H9 (cell line): ENCODE measurements at regions not wholly inside any gene's neighbourhood (a gene's known extent, or its start where the extent isn't known, plus 50 kb on each side); places are given as distances from the start of the nearest gene placed in this dataset.

Source experiments
- DNase-seq: peaks from one replicate; pipeline ENCODE4 v3.0.0-alpha.2; 2017
- H2AFZ ChIP-seq: one replicate; pipeline ENCODE4 v1.6.1; 2013; ENCODE audit warnings: mild to moderate bottlenecking, low read length, control low read depth, moderate library complexity
- H2AK5ac ChIP-seq: 2 replicates; pipeline ENCODE4 v1.6.1; 2013; ENCODE audit warnings: low read length, control low read depth, mixed read lengths; ENCODE audit not compliant: insufficient read length
- H2BK120ac ChIP-seq: one replicate; pipeline ENCODE4 v1.6.1; 2013; ENCODE audit warnings: low read depth, mild to moderate bottlenecking, low read length, control low read depth, inconsistent platforms; ENCODE audit not compliant: poor library complexity, severe bottlenecking
- H2BK12ac ChIP-seq: 2 replicates; pipeline ENCODE4 v1.6.1; 2013; ENCODE audit warnings: low read length, control low read depth, mixed read lengths, low read depth; ENCODE audit not compliant: insufficient read length
- H2BK15ac ChIP-seq: 2 replicates; pipeline ENCODE4 v1.6.1; 2013; ENCODE audit warnings: low read depth, low read length, control low read depth
- H2BK20ac ChIP-seq: one replicate; pipeline ENCODE4 v1.6.1; 2013; ENCODE audit warnings: low read depth, mild to moderate bottlenecking, low read length, control low read depth, inconsistent platforms; ENCODE audit not compliant: poor library complexity, severe bottlenecking
- H2BK5ac ChIP-seq: 2 replicates; pipeline ENCODE4 v1.6.1; 2013; ENCODE audit warnings: low read length, control low read depth, mixed read lengths; ENCODE audit not compliant: insufficient read length
- H3K14ac ChIP-seq: 2 replicates; pipeline ENCODE4 v1.6.1; 2013; ENCODE audit warnings: low read length, control low read depth; ENCODE audit not compliant: insufficient read depth
- H3K18ac ChIP-seq: 2 replicates; pipeline ENCODE4 v1.6.1; 2013; ENCODE audit warnings: low read depth, mild to moderate bottlenecking, mixed read lengths, low read length, control low read depth; ENCODE audit not compliant: insufficient read length
- H3K23ac ChIP-seq: 2 replicates; pipeline ENCODE4 v1.6.1; 2013; ENCODE audit warnings: low read length, control low read depth, mixed read lengths, low read depth; ENCODE audit not compliant: insufficient read length
- H3K23me2 ChIP-seq: 2 replicates; pipeline ENCODE4 v1.6.1; 2013; ENCODE audit warnings: low read depth, mild to moderate bottlenecking, mixed read lengths, low read length, control low read depth; ENCODE audit not compliant: insufficient read length, poor library complexity, severe bottlenecking
- H3K27ac ChIP-seq: 2 replicates; pipeline ENCODE4 v1.5.1; 2013; ENCODE audit warnings: low read length, control low read depth, mixed read lengths, low read depth; ENCODE audit not compliant: insufficient read length
- H3K27me3 ChIP-seq: 2 replicates; pipeline ENCODE4 v1.6.1; 2013; ENCODE audit warnings: low read length, control low read depth, inconsistent platforms; ENCODE audit not compliant: insufficient read depth
- H3K4ac ChIP-seq: 2 replicates; pipeline ENCODE4 v1.6.1; 2013; ENCODE audit warnings: low read depth, mild to moderate bottlenecking, control low read depth, inconsistent platforms, low read length, moderate library complexity
- H3K4me1 ChIP-seq: 2 replicates; pipeline ENCODE4 v1.6.1; 2013; ENCODE audit warnings: low read length, control low read depth, inconsistent platforms; ENCODE audit not compliant: insufficient read depth
- H3K4me2 ChIP-seq: 2 replicates; pipeline ENCODE4 v1.6.1; 2013; ENCODE audit warnings: low read length, control low read depth, mixed read lengths; ENCODE audit not compliant: insufficient read length, insufficient read depth
- H3K56ac ChIP-seq: 2 replicates; pipeline ENCODE4 v1.6.1; 2013; ENCODE audit warnings: low read depth, mild to moderate bottlenecking, mixed read lengths, low read length, control low read depth; ENCODE audit not compliant: insufficient read length
- H3K79me1 ChIP-seq: 2 replicates; pipeline ENCODE4 v1.6.1; 2013; ENCODE audit warnings: low read depth, mild to moderate bottlenecking, moderate library complexity, low read length, control low read depth, inconsistent platforms; ENCODE audit not compliant: insufficient read depth, poor library complexity, severe bottlenecking
- H3K79me2 ChIP-seq: 2 replicates; pipeline ENCODE4 v1.6.1; 2013; ENCODE audit warnings: low read length, control low read depth, inconsistent platforms; ENCODE audit not compliant: insufficient read depth
- H3K9ac ChIP-seq: 2 replicates; pipeline ENCODE4 v1.6.1; 2013; ENCODE audit warnings: low read length, control low read depth, mixed read lengths; ENCODE audit not compliant: insufficient read length; ENCODE audit errors: extremely low read depth
- H3K9me3 ChIP-seq: one replicate; pipeline ENCODE4 v1.6.1; 2013; ENCODE audit warnings: low read depth, low read length, inconsistent platforms; ENCODE audit not compliant: control insufficient read depth
- H3T11ph ChIP-seq: one replicate; pipeline ENCODE4 v1.6.1; 2013; ENCODE audit warnings: mild to moderate bottlenecking, low read length, control low read depth, inconsistent platforms
- H4K20me1 ChIP-seq: one replicate; pipeline ENCODE4 v1.6.1; 2013; ENCODE audit not compliant: control insufficient read depth, insufficient read length, insufficient read depth
- H4K5ac ChIP-seq: 2 replicates; pipeline ENCODE4 v1.6.1; 2013; ENCODE audit warnings: low read depth, mild to moderate bottlenecking, mixed read lengths, low read length, control low read depth; ENCODE audit not compliant: insufficient read length
- H4K8ac ChIP-seq: replicated peaks from 2 replicates; pipeline ENCODE4 v1.6.1; 2013; ENCODE audit warnings: low read length, control low read depth, mixed read lengths, low read depth; ENCODE audit not compliant: insufficient read length
- H4K91ac ChIP-seq: 2 replicates; pipeline ENCODE4 v1.6.1; 2013; ENCODE audit warnings: low read depth, mild to moderate bottlenecking, moderate library complexity, mixed read lengths, low read length, control low read depth; ENCODE audit not compliant: insufficient read length
- H3K27ac Mint-ChIP-seq, 3 experiments: 2 replicates in 2 of 3; 3 replicates in 1 of 3; pipeline ENCODE4 v1.8.0; 2020 to 2021; ENCODE audit warnings: mixed read lengths in 3 of 3, mild to moderate bottlenecking in 1 of 3, moderate library complexity in 1 of 3
- H3K27me3 Mint-ChIP-seq: 2 replicates; pipeline ENCODE4 v1.8.0; 2021; ENCODE audit warnings: low read depth, mild to moderate bottlenecking, moderate library complexity, mixed read lengths
- H3K36me3 Mint-ChIP-seq, 3 experiments: 2 replicates in 2 of 3; 3 replicates in 1 of 3; pipeline ENCODE4 v1.8.0; 2020 to 2021; ENCODE audit warnings: low read depth in 3 of 3, mixed read lengths in 3 of 3; ENCODE audit not compliant: insufficient read depth in 1 of 3
- H3K4me1 Mint-ChIP-seq, 2 experiments: 2 replicates each; pipeline ENCODE4 v1.8.0; 2020; ENCODE audit warnings: mixed read lengths in 2 of 2
- H3K4me3 Mint-ChIP-seq, 2 experiments: 2 replicates in 1 of 2; 3 replicates in 1 of 2; pipeline ENCODE4 v1.8.0; 2020 to 2021; ENCODE audit warnings: mild to moderate bottlenecking in 2 of 2, mixed read lengths in 2 of 2, moderate library complexity in 1 of 2
- H3K9me3 Mint-ChIP-seq, 2 experiments: 2 replicates in 1 of 2; 3 replicates in 1 of 2; pipeline ENCODE4 v1.8.0; 2020; ENCODE audit warnings: mild to moderate bottlenecking in 2 of 2, mixed read lengths in 2 of 2, moderate library complexity in 1 of 2
- WGBS: extraction: QIAGEN DNeasy Blood & Tissue Kit; methylation state at CpG from one replicate; pipeline ENCODE4 v1.1.7; 2013; ENCODE audit warnings: missing lambda C conversion rate, low lambda C conversion rate, mixed read lengths; ENCODE audit not compliant: insufficient read length; ENCODE audit errors: extremely low coverage; 5-methylcytosine and 5-hydroxymethylcytosine counted together
- TF ChIP-seq, protein P1 (sequence below): fragments of 200-600 bp; sonication (generic); conservative IDR thresholded peaks from 3 replicates; pipeline ENCODE4 v1.8.0; 2021; ENCODE audit warnings: antibody characterized with exemption, mild to moderate bottlenecking

- H4K8ac ChIP-seq, result no peak overlapping the region
- H3K27me3 ChIP-seq, result no peaks in the 10 kb centered on the region
- no peaks in the 10 kb centered on the region for H3K23me2 ChIP-seq
- DNase-seq, result no peak
- H3K4me1 Mint-ChIP-seq, result peaks cover 1 to 6% of the 10 kb centered on the region in 2 experiments; a peak in 3 of 4 replicates
- H3K4me3 Mint-ChIP-seq, result no peak overlapping the region
- no peak overlapping the region for H3K14ac ChIP-seq
- no peaks in the 10 kb centered on the region for H4K20me1 ChIP-seq
- no peak overlapping the region for H3K4ac ChIP-seq
- H3K27ac ChIP-seq, result no peak overlapping the region
- no peak overlapping the region for H2BK20ac ChIP-seq
- H4K5ac ChIP-seq, result no peak overlapping the region
- no peak overlapping the region for H3K4me2 ChIP-seq
- no peak overlapping the region for H3T11ph ChIP-seq
- H3K36me3 Mint-ChIP-seq, result no peaks in the 10 kb centered on the region
- no peaks in the 10 kb centered on the region; the same call in 1 of the 2 replicates for H3K27me3 Mint-ChIP-seq
- no peaks in the 10 kb centered on the region for H3K79me1 ChIP-seq
- H3K18ac ChIP-seq, result no peak overlapping the region
- no peaks in the 10 kb centered on the region for H3K9me3 Mint-ChIP-seq
- no peak overlapping the region for H3K23ac ChIP-seq
- no peak overlapping the region for H3K56ac ChIP-seq
- H2BK120ac ChIP-seq, result no peak overlapping the region
- no peak overlapping the region for H2BK15ac ChIP-seq
- no peak overlapping the region for H2AK5ac ChIP-seq
- no peaks in the 10 kb centered on the region for H3K4me1 ChIP-seq
- H3K27ac Mint-ChIP-seq, result no peak overlapping the region
- no peaks in the 10 kb centered on the region for H3K79me2 ChIP-seq
- no peak overlapping the region for H2BK5ac ChIP-seq
- no peaks in the 10 kb centered on the region for H3K9me3 ChIP-seq
- no peak overlapping the region for H3K9ac ChIP-seq
- H4K91ac ChIP-seq, result no peak overlapping the region
- H2AFZ ChIP-seq, result no peak overlapping the region
- H2BK12ac ChIP-seq, result no peak overlapping the region
- WGBS, result no CpG with 5 or more reads among the region's 2 CpGs
- TF ChIP-seq, protein P1, sequence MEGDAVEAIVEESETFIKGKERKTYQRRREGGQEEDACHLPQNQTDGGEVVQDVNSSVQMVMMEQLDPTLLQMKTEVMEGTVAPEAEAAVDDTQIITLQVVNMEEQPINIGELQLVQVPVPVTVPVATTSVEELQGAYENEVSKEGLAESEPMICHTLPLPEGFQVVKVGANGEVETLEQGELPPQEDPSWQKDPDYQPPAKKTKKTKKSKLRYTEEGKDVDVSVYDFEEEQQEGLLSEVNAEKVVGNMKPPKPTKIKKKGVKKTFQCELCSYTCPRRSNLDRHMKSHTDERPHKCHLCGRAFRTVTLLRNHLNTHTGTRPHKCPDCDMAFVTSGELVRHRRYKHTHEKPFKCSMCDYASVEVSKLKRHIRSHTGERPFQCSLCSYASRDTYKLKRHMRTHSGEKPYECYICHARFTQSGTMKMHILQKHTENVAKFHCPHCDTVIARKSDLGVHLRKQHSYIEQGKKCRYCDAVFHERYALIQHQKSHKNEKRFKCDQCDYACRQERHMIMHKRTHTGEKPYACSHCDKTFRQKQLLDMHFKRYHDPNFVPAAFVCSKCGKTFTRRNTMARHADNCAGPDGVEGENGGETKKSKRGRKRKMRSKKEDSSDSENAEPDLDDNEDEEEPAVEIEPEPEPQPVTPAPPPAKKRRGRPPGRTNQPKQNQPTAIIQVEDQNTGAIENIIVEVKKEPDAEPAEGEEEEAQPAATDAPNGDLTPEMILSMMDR, result no peak
These were observed 553.5 kb downstream of the HACE1 start for GRCh38 chr6:104306211-104306610.
